Uterus (tissue), 3 donors: ENCODE measurements at regions not wholly inside any gene's neighbourhood (a gene's known extent, or its start where the extent isn't known, plus 50 kb on each side); places are given as distances from the start of the nearest gene placed in this dataset.

Experiments used
- DNase-seq, 2 donors: peaks; one replicate each; pipeline ENCODE4 v3.0.0-alpha.2; 2019 to 2020
- H3K27ac ChIP-seq, 2 donors: fragments of 200-600 bp; sonication (generic); 1 replicate in 1 of 2; 2 replicates in 1 of 2; pipeline ENCODE4 v1.5.1; 2016 to 2018
- H3K27me3 ChIP-seq, 2 donors: fragments of 200-600 bp; sonication (generic); one replicate each; pipeline ENCODE4 v1.5.1; 2018 to 2019; ENCODE audit warnings: control low read depth in 1 of 2
- H3K36me3 ChIP-seq, 2 donors: fragments of 200-600 bp; sonication (generic); one replicate each; pipeline ENCODE4 v1.5.1; 2019; ENCODE audit warnings: control low read depth in 1 of 2
- H3K4me1 ChIP-seq, 2 donors: fragments of 200-600 bp; sonication (generic); one replicate each; pipeline ENCODE4 v1.5.1; 2018 to 2019; ENCODE audit warnings: control low read depth in 1 of 2
- H3K4me3 ChIP-seq, 2 donors: fragments of 200-600 bp; sonication (generic); 1 replicate in 1 of 2; 2 replicates in 1 of 2; pipeline ENCODE4 v1.5.1; 2018 to 2019; ENCODE audit warnings: mild to moderate bottlenecking in 1 of 2
- H3K9me3 ChIP-seq, 2 donors: fragments of 200-600 bp; sonication (generic); one replicate each; pipeline ENCODE4 v1.5.1; 2019; ENCODE audit warnings: control low read depth in 1 of 2
- CTCF ChIP-seq, 4 experiments: fragments of 200-600 bp in 2 of 4; fragments of 450-650 bp in 2 of 4; sonication (generic) in 2 of 4; IDR thresholded peaks; one replicate each; pipeline ENCODE4 v1.5.1; 2016 to 2019; ENCODE audit warnings: antibody characterized with exemption in 4 of 4, mild to moderate bottlenecking in 2 of 4, moderate library complexity in 1 of 4
- POLR2A ChIP-seq, 2 donors: fragments of 450-650 bp; IDR thresholded peaks; one replicate each; pipeline ENCODE4 v1.6.1; 2016; ENCODE audit warnings: antibody characterized with exemption in 2 of 2, mild to moderate bottlenecking in 1 of 2, moderate library complexity in 1 of 2
- intact Hi-C: fragments of 100-400 bp; cut with DNase I; formaldehyde crosslinking; loops from one replicate; pipeline ENCODE4 v1.15.1; 2023; ENCODE audit warnings: low total_unique reads
- donor health status: DM: yes; HTN: yes; CAD: no.

- intact Hi-C loops = no loop called here
- H3K27me3 ChIP-seq = no peaks in the 10 kb centered on the region
- H3K36me3 ChIP-seq = no peaks in the 10 kb centered on the region
- DNase-seq = no peak
- H3K27ac ChIP-seq = no peak overlapping the region
- no peaks in the 10 kb centered on the region for H3K4me1 ChIP-seq
- H3K4me3 ChIP-seq = no peak overlapping the region
- H3K9me3 ChIP-seq = no peaks in the 10 kb centered on the region
- TF ChIP-seq POLR2A (IDR thresholded peaks at IDR 0.05) = no peak
- TF ChIP-seq CTCF (IDR thresholded peaks at IDR 0.05) = no peak
Observed at GRCh38 chr2:228253752-228254151, 72.3 kb upstream of the SPHKAP start.

DNA sequence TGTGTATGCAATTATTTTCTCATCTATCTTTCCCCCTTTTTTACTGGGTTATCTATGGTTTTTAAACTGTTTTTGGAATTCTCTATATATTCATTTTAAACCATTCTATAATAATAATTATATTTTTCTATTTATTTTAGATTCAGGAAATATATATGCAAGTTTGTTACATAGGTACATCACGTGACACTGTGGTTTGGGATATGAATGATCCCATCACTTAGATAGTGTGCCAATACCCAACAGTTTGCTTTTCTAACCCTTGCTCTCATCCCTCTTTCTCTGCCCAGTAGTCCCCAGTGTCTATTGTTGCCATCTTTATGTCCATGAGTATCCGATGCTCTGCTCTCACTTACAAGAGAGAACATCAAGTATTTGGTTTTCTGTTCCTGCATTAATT lies 65.8 kb upstream of the SPHKAP start:
- no peaks in the 10 kb centered on the region for H3K36me3 ChIP-seq
- H3K4me3 ChIP-seq = no peak overlapping the region
- intact Hi-C loops = no loop called here
- no peak for TF ChIP-seq CTCF (IDR thresholded peaks at IDR 0.05)
- no peaks in the 10 kb centered on the region for H3K27me3 ChIP-seq
- no peak overlapping the region for H3K27ac ChIP-seq
- no peaks in the 10 kb centered on the region for H3K4me1 ChIP-seq
- no peak for DNase-seq
- H3K9me3 ChIP-seq = no peaks in the 10 kb centered on the region

GRCh38 chr2:228245601-228246000 lies 64.1 kb upstream of the SPHKAP start:
- Histone ChIP-seq H3K4me3 (no peak overlapping the region), H3K27ac (no peak overlapping the region), H3K9me3 (no peaks in the 10 kb centered on the region), H3K27me3 (no peaks in the 10 kb centered on the region), H3K4me1 (no peaks in the 10 kb centered on the region), H3K36me3 (no peaks in the 10 kb centered on the region)
- no peak for DNase-seq
- intact Hi-C loops = no loop called here
- TF ChIP-seq CTCF (IDR thresholded peaks at IDR 0.05) = no peak
- TF ChIP-seq POLR2A (IDR thresholded peaks at IDR 0.05) = no peak

DNA sequence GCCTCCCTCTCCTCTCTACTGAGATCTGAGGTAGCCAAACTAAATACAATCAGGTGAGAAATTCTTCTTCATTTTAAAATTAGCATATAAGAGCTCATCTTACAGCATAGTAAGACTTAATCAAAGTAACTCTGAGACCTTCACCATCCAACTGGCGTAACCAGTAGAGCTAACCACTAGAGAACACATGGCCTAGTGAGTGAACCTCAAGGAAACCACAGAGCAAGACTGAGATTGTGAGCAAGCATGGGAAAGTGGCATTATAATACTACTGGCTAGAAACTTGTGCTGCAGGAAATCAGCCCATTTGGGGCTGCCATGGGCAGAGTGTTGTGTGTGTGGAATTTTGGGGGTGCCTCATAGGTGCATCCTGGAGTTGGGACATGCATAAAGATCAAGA lies 61.1 kb upstream of the SPHKAP start:
- intact Hi-C loops = no loop called here
- no peaks in the 10 kb centered on the region for H3K9me3 ChIP-seq
- no peak for TF ChIP-seq CTCF (IDR thresholded peaks at IDR 0.05)
- TF ChIP-seq POLR2A (IDR thresholded peaks at IDR 0.05) = no peak
- H3K27ac ChIP-seq = no peak overlapping the region
- no peaks in the 10 kb centered on the region for H3K27me3 ChIP-seq
- no peaks in the 10 kb centered on the region for H3K36me3 ChIP-seq
- no peak for DNase-seq
- H3K4me3 ChIP-seq = no peak overlapping the region
- no peaks in the 10 kb centered on the region for H3K4me1 ChIP-seq

GRCh38 chr2:228239907-228240561 lies 58.5 kb upstream of the SPHKAP start:
- intact Hi-C loops = no loop called here
- no peak for TF ChIP-seq CTCF (IDR thresholded peaks at IDR 0.05)
- no peak for TF ChIP-seq POLR2A (IDR thresholded peaks at IDR 0.05)

More at GRCh38 chr2:228239907-228240561, 58.5 kb upstream of the SPHKAP start:
- no peaks in the 10 kb centered on the region for H3K36me3 ChIP-seq
- H3K4me3 ChIP-seq = no peak overlapping the region
- no peaks in the 10 kb centered on the region for H3K27me3 ChIP-seq
- DNase-seq = no peak
- no peak overlapping the region for H3K27ac ChIP-seq
- H3K9me3 ChIP-seq = no peaks in the 10 kb centered on the region
- H3K4me1 ChIP-seq = no peaks in the 10 kb centered on the region
